GM20000 (cell line): ENCODE measurements at regions not wholly inside any gene's neighbourhood (a gene's known extent, or its start where the extent isn't known, plus 50 kb on each side); places are given as distances from the start of the nearest gene placed in this dataset.
A peak's percentile ranks its signal among the peaks of the same experiment; 100 is the strongest.
"Not testable (repeated sequence)": the region's sequence is repeated elsewhere in the genome, so short reads cannot be mapped to it uniquely, and the experiment has no call there.

Experiments
- DNase-seq: peaks from one replicate; pipeline ENCODE4 v3.0.0; 2012; ENCODE audit warnings: low spot score
- TF ChIP-seq, protein P1 (sequence below): IDR thresholded peaks from 2 replicates; pipeline ENCODE4 v1.5.1; 2012; ENCODE audit warnings: mild to moderate bottlenecking, control low read depth; ENCODE audit errors: extremely low read depth, missing control alignments

DNA sequence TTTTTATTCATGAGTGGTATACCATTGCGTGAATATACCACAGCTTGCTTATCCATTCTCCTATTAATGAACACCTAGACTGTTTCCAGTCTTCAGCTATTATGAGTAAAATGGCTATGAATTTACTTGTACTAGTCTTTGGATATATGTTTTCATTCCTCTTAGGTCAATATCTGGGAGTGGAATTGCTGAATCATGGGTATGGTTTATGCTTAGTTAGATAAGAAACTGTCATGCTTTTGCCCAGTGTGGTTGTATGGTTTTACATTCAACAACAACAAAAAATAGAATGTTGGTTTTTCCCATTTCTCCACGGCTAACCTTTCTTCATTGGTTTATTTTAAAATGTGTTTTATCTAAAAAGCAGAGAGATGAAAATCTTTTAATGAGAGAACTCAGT lies 308.3 kb downstream of the PHF14 start:
- no peak for DNase-seq
- TF ChIP-seq, protein P1, sequence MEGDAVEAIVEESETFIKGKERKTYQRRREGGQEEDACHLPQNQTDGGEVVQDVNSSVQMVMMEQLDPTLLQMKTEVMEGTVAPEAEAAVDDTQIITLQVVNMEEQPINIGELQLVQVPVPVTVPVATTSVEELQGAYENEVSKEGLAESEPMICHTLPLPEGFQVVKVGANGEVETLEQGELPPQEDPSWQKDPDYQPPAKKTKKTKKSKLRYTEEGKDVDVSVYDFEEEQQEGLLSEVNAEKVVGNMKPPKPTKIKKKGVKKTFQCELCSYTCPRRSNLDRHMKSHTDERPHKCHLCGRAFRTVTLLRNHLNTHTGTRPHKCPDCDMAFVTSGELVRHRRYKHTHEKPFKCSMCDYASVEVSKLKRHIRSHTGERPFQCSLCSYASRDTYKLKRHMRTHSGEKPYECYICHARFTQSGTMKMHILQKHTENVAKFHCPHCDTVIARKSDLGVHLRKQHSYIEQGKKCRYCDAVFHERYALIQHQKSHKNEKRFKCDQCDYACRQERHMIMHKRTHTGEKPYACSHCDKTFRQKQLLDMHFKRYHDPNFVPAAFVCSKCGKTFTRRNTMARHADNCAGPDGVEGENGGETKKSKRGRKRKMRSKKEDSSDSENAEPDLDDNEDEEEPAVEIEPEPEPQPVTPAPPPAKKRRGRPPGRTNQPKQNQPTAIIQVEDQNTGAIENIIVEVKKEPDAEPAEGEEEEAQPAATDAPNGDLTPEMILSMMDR, result no peak

DNA sequence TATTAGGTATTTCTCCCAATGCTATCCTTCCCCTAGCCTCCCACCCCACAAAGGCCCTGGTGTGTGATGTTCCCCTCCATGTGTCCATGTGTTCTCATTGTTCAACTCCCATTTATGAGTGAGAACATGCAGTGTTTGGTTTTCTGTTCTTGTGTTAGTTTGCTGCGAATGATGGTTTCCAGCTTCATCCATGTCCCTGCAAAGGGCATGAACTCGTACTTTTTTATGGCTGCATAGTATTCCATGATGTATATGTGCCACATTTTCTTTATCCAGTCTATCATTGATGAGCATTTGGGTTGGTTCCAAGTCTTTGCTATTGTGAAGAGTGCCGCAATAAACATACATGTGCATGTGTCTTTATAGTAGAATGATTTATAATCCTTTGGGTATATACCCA lies 309.9 kb downstream of the PHF14 start:
- not testable (repeated sequence) for DNase-seq

DNA sequence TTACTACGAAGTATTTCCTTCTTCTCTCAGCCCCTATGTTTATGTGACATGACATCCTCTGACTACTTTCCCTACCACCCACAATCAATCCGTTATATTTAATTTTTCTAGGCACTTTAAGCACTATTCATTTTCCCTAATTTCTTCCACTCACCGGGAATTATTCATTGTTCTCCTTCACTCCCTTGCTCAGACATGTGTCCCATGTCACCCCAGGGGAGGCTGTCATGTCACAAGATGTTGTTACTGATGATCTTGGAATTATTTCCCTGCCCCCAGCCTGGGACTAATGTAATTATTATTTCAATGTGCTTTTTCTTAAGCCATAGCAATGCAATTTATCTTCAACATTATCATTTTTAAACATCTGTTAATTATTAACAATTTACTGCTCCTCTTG lies 317.2 kb downstream of the PHF14 start:
- DNase-seq, result no peak
- TF ChIP-seq, protein P1, result no peak

DNA sequence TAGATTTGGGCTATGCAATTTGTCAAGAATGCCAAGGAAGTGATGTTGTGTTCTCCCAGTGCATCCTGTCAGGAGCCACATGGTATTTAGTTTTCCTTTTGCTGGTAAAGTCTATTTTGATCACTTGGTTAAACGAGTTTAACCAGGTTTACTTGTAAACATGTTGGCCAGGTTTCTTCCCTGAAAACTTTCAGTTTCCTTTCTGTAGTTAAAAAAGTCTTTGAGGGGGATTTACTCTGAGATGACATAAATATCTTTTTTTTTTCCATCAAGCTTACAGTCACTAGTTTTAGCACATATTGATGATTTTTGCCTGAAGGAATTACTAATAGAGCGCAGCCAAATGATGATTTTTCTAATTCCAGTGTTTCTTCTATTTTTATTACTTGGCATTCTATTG lies 320.5 kb downstream of the PHF14 start:
- TF ChIP-seq, protein P1, result no peak
- peak; percentile 6 for DNase-seq

DNA sequence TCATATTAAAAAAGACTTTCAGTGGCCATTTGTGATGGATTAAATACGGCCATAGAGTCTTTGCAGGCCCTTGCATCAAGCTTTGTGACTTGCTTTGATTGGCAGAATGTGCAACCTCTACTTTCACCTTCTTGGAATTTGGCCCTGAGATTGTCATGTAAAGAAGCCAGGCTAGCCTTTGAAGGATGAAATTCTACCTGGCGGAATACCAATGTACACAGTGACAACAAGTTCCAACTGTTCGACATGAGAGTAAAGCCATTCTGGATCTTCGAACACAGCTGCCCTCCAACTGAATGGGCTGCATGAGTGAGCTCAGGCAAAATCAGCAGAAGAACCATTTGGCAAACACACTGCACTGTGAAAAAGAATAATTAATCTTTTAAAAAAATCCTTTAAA lies 321.3 kb downstream of the PHF14 start:
- no peak for DNase-seq
- TF ChIP-seq, protein P1, result no peak

DNA sequence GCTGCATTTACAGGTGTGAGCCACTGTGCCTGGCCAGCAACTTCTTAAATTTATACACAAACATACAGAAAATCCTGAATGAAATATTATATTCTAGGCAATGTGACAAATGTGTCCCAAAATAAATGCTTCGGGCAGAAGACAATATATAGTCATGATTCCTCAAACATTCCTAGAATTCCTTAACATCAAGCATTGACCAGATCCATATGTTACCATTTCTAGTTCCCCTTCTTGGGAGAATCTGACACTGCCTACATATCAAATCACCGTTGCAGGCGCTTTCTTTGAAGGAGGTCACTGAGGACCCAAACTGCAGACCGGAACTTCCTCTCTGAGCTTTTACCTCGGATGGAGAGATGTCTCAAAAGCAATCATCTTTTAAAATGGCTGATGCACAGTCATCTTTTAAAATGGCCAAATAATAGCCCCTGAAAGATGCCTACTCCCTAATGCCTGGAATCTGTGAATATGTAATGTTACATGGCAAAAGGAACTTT lies 323.5 kb downstream of the PHF14 start:
- DNase-seq, result no peak
- TF ChIP-seq, protein P1, result no peak

DNA sequence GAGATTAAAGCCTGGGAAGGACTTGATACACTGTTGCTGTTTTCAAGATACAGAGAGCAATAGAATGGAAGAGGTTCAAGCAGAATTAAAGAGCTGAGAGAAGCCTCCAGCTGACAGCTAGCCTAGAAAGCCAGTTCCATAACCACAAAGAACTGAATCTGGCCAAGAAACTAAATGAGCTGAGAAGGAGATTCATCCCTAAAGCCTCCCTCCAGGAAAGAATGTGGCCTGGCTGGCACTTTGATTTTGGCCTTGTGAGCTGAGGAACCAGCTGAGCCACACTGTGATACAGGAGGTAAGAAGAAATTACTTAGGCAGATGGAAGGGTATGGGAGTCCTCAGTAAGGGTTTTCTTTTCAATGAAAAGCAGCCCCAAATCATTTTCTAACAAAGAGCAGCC lies 324.1 kb downstream of the PHF14 start:
- TF ChIP-seq, protein P1, result no peak
- no peak for DNase-seq

DNA sequence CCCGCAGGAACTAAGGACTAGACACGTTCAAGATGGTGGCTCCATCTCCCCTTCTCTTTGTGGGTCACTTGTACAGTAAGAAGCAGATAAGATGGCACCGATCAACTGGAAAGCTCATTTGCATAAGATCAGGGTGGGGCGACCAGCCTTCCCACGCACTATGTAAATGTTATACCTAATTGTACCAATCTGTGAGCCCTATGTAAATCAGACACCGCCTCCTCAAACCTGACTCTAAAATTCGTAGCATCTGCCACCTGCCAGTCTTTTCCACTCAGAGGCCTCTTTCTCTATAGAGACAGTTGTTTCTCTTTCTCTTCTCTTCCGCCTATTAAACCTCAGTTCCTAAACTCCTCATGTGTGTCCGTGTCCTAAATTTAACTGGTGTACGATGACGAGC lies 324.5 kb downstream of the PHF14 start:
- no peak for DNase-seq
- TF ChIP-seq, protein P1, result no peak
